ENCODE measurements at regions not wholly inside any gene's neighbourhood (a gene's known extent, or its start where the extent isn't known, plus 50 kb on each side); places are given as distances from the start of the nearest gene placed in this dataset.

DNA sequence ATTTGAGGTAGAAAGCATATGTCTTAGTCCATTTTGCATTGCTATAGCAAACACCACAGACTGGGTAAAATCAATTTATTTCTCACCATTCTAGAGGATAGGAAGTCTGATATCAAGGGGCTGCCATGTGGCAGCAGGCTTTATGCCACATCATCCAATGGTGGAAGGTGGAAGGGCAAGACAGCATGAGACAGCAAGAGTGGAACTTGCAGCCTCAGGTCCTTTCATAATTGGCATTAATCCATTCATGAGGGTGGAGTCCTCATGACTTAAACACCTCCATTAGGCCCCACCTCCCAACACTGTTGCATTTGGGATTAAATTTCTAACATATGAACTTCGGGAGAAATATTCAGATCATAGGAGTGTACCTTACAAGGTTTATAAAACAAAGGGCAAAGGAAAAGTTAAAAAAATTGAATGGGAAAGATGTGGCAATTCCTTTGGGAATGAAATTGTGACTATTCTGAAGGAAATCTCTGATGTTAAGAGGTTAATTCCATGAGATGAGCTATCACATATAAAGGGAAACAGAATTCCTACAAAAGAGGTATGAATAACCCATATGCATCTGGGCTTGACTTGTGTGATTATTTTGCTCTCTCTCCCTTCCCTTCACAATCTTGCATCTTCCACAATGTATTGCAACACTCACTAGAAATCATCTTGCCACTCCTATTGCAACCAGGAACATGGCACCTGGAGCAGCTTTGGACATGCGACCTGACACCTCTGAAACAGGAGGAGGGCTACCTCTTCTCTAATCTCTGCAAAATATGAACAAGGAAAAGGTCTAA is 507.8 kb downstream of the EPHA4 start:
- no peak overlapping the region for H3K4me3 ChIP-seq
- H3K9me3 ChIP-seq, result no peaks in the 10 kb centered on the region
- ATAC-seq (no peak), DNase-seq (no peak)
- TF ChIP-seq, protein P1, sequence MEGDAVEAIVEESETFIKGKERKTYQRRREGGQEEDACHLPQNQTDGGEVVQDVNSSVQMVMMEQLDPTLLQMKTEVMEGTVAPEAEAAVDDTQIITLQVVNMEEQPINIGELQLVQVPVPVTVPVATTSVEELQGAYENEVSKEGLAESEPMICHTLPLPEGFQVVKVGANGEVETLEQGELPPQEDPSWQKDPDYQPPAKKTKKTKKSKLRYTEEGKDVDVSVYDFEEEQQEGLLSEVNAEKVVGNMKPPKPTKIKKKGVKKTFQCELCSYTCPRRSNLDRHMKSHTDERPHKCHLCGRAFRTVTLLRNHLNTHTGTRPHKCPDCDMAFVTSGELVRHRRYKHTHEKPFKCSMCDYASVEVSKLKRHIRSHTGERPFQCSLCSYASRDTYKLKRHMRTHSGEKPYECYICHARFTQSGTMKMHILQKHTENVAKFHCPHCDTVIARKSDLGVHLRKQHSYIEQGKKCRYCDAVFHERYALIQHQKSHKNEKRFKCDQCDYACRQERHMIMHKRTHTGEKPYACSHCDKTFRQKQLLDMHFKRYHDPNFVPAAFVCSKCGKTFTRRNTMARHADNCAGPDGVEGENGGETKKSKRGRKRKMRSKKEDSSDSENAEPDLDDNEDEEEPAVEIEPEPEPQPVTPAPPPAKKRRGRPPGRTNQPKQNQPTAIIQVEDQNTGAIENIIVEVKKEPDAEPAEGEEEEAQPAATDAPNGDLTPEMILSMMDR (IDR thresholded peaks at IDR 0.05 in 4 of 5, conservative IDR thresholded peaks at IDR 0.05 in 1 of 5), result no peak
- TF ChIP-seq POLR2A (IDR thresholded peaks at IDR 0.05), result no peak
- no peaks in the 10 kb centered on the region for H3K4me1 ChIP-seq
- no peak overlapping the region for H3K27ac ChIP-seq
- intact Hi-C loops (cut with DNase I; ENCODE audit: low total_unique reads) (no loop called here), in situ Hi-C loops (cut with MboI; ENCODE audit: low sequenced_read_pairs in 4 of 4) (no loop called here)
- H3K36me3 ChIP-seq, result no peaks in the 10 kb centered on the region
- H3K27me3 ChIP-seq, result no peaks in the 10 kb centered on the region

DNA sequence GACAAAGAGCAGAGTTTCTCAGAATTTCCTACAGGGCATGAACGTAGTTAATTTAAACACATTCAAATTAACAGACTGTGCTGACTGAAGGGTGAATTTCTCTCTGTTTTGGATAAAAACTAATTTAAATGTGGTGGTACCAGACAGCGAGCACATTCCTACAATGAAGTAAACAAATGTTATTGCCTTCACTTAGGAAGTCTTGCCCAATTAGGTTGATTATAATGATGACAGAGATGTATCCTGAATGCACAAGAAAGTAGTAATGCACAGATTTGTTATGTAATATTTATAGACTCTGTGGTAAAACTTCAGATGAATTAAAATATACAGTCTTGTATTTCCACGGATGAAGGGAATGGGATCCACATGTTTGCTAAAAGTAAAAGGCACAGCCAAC is 507.2 kb downstream of the EPHA4 start:
- H3K36me3 ChIP-seq, result no peaks in the 10 kb centered on the region
- no peak overlapping the region for H3K4me3 ChIP-seq
- ATAC-seq, result no peak
- no peak for TF ChIP-seq POLR2A (IDR thresholded peaks at IDR 0.05)
- TF ChIP-seq, protein P1 (IDR thresholded peaks at IDR 0.05 in 4 of 5, conservative IDR thresholded peaks at IDR 0.05 in 1 of 5), result no peak
- H3K27ac ChIP-seq, result no peak overlapping the region
- DNase-seq, result no peak
- H3K4me1 ChIP-seq, result no peaks in the 10 kb centered on the region
- in situ Hi-C loops (cut with MboI; ENCODE audit: low sequenced_read_pairs in 4 of 4) (no loop called here), intact Hi-C loops (cut with DNase I; ENCODE audit: low total_unique reads) (no loop called here)
- H3K27me3 ChIP-seq, result no peaks in the 10 kb centered on the region
- H3K9me3 ChIP-seq, result no peaks in the 10 kb centered on the region

DNA sequence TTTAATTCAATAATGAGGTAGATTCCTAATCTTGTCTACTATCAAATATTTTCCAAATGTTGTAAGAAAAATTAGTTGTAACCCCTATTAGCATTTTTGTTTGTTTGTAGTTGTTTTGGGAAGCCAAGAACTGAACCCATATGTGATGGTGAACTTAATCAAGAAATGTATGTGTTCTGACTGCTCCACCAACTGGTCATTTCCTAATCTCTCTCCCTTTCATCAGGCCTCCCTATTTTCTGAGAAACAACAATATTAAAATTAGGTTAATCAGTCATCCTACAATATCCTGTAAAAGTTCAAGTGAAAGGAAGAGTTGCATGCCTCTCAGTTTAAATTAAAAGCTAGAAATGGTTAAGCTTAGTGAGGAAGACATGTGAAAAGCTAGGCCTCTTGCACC is 504.0 kb downstream of the EPHA4 start:
- ATAC-seq (no peak), DNase-seq (no peak)
- TF ChIP-seq, protein P1 (IDR thresholded peaks at IDR 0.05 in 4 of 5, conservative IDR thresholded peaks at IDR 0.05 in 1 of 5), result no peak
- no peak for TF ChIP-seq POLR2A (IDR thresholded peaks at IDR 0.05)
- Histone ChIP-seq H3K27me3 (no peaks in the 10 kb centered on the region), H3K4me1 (no peaks in the 10 kb centered on the region), H3K4me3 (no peak overlapping the region), H3K27ac (no peak overlapping the region), H3K9me3 (no peaks in the 10 kb centered on the region), H3K36me3 (no peaks in the 10 kb centered on the region)
- intact Hi-C loops (cut with DNase I; ENCODE audit: low total_unique reads) (no loop called here), in situ Hi-C loops (cut with MboI; ENCODE audit: low sequenced_read_pairs in 4 of 4) (no loop called here)

DNA sequence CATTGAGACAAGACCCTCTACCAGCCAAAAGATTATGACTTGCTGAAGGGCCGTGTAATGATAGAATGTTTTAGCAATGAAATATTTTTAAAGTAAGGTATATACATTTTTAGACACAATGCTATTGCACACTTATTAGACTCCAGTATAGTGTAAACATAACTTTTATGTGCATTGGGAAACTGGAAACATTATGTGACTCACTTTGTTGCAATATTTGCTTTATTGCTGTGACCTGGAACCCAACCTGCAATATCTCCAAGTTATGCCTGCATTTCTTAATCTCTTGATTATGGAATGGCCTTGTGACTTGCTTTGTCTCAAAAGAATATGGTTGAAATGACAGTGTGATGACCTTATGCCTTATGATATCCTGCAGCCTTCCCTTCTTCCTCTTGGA is 502.0 kb downstream of the EPHA4 start:
- intact Hi-C loops (cut with DNase I; ENCODE audit: low total_unique reads), result no loop called here

More for the DNA sequence above, 502.0 kb downstream of the EPHA4 start:
- no peaks in the 10 kb centered on the region for H3K9me3 ChIP-seq
- TF ChIP-seq, protein P1 (IDR thresholded peaks at IDR 0.05 in 4 of 5, conservative IDR thresholded peaks at IDR 0.05 in 1 of 5), result no peak
- no peak for TF ChIP-seq POLR2A (IDR thresholded peaks at IDR 0.05)
- H3K4me1 ChIP-seq, result no peaks in the 10 kb centered on the region
- in situ Hi-C loops (cut with MboI; ENCODE audit: low sequenced_read_pairs in 4 of 4), result no loop called here
- H3K27me3 ChIP-seq, result no peaks in the 10 kb centered on the region
- ATAC-seq, result no peak
- H3K36me3 ChIP-seq, result no peaks in the 10 kb centered on the region
- no peak overlapping the region for H3K27ac ChIP-seq
- DNase-seq, result no peak
- no peak overlapping the region for H3K4me3 ChIP-seq

All from gastrocnemius medialis (tissue), 4 donors.